ENCODE measurements at regions not wholly inside any gene's neighbourhood (a gene's known extent, or its start where the extent isn't known, plus 50 kb on each side); places are given as distances from the start of the nearest gene placed in this dataset.

DNA sequence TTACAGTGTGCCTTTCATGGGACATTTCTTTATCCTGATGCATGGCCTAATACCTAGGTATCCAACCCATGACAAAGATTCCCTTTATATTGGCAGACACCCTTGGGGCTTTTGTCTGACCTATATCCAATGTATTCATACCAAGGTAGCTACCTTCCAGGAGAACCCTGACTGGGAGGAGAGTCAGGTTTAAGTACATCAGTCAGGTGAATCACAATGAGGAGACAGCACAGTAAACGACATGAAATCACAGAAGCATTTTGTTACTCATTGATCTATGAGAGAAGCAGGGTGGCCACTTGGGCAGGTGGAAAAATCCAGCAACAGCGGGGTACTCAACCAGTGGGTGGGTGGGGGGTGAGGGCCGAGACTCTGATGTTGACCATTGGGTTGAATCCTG is 527.4 kb upstream of the ATXN8OS start:
- TF ChIP-seq CTCF (IDR thresholded peaks at IDR 0.05; ENCODE audit: low read depth, low read length, poor library complexity, severe bottlenecking) (no peak), EZH2phosphoT487 (IDR thresholded peaks at IDR 0.05; ENCODE audit: borderline replicate concordance, low read length) (no peak)

All from DOHH2 (cell line).